ENCODE measurements at regions not wholly inside any gene's neighbourhood (a gene's known extent, or its start where the extent isn't known, plus 50 kb on each side); places are given as distances from the start of the nearest gene placed in this dataset.

- no peaks in the 10 kb centered on the region for H3K79me2 ChIP-seq (ENCODE audit: insufficient read depth, low read length)
- H3K4me3 ChIP-seq (replicated peaks in 1 of 3; ENCODE audit: insufficient read depth in 1 of 3, low read depth in 2 of 3, low read length in 3 of 3) = no peak overlapping the region
- no peaks in the 10 kb centered on the region for H3K36me3 ChIP-seq (replicated peaks in 1 of 2; ENCODE audit: control insufficient read depth in 1 of 2, insufficient read depth in 2 of 2, low read length in 2 of 2)
- H2AFZ ChIP-seq (ENCODE audit: low read length) = no peak overlapping the region
- TF ChIP-seq ZBTB26 (CRISPR knock-in tag; IDR thresholded peaks at IDR 0.05; ENCODE audit: borderline replicate concordance) = no peak
- no peak for TF ChIP-seq PHF21A (CRISPR knock-in tag; IDR thresholded peaks at IDR 0.05)
- TF ChIP-seq ARNT2 (CRISPR knock-in tag; IDR thresholded peaks at IDR 0.05; ENCODE audit: low read depth) = no peak
- no peak for TF ChIP-seq MYC (CRISPR knock-in tag; IDR thresholded peaks at IDR 0.05; ENCODE audit: borderline replicate concordance)
- TF ChIP-seq ESRRA (CRISPR knock-in tag; IDR thresholded peaks at IDR 0.05; ENCODE audit: low read depth) = no peak
- TF ChIP-seq MTA3 (CRISPR knock-in tag; IDR thresholded peaks at IDR 0.05) = no peak
- TF ChIP-seq TRAFD1 (CRISPR knock-in tag; IDR thresholded peaks at IDR 0.05; ENCODE audit: borderline replicate concordance) = no peak
- intact Hi-C loops (cut with micrococcal nuclease; ENCODE audit: unreplicated experiment) (no loop called here), in situ Hi-C loops (cut with HindIII; ENCODE audit: extremely low pct_ligation_motif_present, low pct_unique_long_range_greater_than_20kb) (no loop called here)
- no peak overlapping the region for H3K4me2 ChIP-seq (ENCODE audit: low read depth, low read length)
- CTCF ChIA-PET (ENCODE audit: low intra/inter-chr PET ratio, low total read pairs) = no interaction called here
- no TSS peak for BruUV-seq (replicated peaks)
- H3K27me3 ChIP-seq (ENCODE audit: control insufficient read depth in 1 of 2, insufficient read depth in 2 of 2, low read length in 2 of 2) = no peaks in the 10 kb centered on the region; a peak in 1 of 5 replicates
- no peaks in the 10 kb centered on the region for H3K9me3 ChIP-seq (ENCODE audit: low read length)
- H3K4me1 ChIP-seq (ENCODE audit: insufficient read depth, low read length) = no peaks in the 10 kb centered on the region
- POLR2A ChIA-PET = no interaction called here
- no peak overlapping the region for H3K9ac ChIP-seq (ENCODE audit: insufficient read depth, low read depth, low read length)
- ATAC-seq = no peak
- no peaks in the 10 kb centered on the region for H4K20me1 ChIP-seq (ENCODE audit: insufficient read depth, low read length)
- no peak overlapping the region for H3K27ac ChIP-seq (ENCODE audit: extremely low read length, insufficient read depth, low read length)
- no peak for FAIRE-seq
- 26% methylated on average over 7 of the region's 12 CpGs for WGBS (ENCODE audit: low lambda C conversion rate)
- no peak for DNase-seq (ENCODE audit: low spot score)
These were observed 99.2 kb upstream of the KCNIP4 start for GRCh38 chr4:22047793-22048192.
